ENCODE measurements at regions not wholly inside any gene's neighbourhood (a gene's known extent, or its start where the extent isn't known, plus 50 kb on each side); places are given as distances from the start of the nearest gene placed in this dataset.

DNA sequence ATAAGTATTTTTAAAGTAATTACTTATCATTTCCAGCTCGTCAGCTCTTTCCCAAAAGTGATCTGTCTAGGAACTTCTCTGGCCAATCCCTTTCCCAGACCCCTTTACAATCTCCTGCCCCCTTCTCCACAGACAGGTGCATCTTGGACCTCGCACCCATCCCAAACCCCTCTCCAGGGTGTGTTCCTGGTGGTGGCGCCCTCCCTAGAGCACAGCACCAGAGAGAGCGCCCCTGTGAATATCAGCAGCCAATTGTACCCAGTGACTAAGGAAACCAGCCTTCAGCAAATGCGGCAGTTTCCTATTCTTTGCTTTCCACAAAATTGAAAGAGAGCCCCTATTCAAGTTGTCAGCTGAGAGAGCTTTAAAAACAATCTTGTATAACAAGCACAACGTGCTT is 157.7 kb downstream of the RNASET2 start:
- TF ChIP-seq CTCF (IDR thresholded peaks at IDR 0.05): no peak

DNA sequence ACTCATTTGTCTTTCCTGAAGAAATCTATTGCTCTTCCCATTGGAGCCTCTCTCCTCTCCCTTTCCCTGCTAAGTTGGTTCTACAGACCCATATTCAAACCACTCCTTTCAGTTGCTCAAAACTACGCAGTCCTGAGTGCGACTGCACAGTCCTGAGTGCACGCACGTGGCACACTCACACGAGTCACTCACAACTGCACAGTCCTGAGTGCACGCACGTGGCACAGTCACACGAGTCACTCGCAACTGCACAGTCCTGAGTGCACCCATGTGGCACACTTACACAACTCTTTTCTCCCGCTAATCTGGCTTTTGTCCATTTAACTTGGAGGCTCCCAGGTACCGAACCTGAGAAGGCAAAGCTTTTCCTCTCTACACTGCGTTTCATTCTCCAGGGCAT is 159.7 kb downstream of the RNASET2 start:
- no peak for TF ChIP-seq CTCF (IDR thresholded peaks at IDR 0.05)

DNA sequence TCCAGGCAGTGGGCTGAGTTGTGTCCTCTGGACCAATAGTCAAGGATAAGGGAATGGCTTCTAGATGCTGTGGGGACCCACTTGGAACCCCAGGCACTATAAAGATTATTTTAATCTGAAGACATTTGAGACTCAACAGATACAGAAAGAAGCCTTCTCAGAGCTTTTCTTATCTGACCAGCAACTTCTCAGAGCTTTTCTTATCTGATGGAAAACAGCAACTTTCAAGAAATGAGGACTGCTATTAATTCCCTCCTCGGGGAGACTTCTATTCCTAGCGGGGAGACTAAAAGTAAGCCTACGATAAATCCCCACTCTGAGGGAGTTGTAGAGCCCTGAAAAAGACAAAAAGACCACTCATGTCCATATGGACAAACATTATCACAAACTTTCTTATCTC is 160.5 kb downstream of the RNASET2 start:
- TF ChIP-seq CTCF (IDR thresholded peaks at IDR 0.05): no peak

- TF ChIP-seq CTCF (IDR thresholded peaks at IDR 0.05): peak; percentile 74
Observed at GRCh38 chr6:166786704-166787293, 159.7 kb upstream of the RPS6KA2 start.

DNA sequence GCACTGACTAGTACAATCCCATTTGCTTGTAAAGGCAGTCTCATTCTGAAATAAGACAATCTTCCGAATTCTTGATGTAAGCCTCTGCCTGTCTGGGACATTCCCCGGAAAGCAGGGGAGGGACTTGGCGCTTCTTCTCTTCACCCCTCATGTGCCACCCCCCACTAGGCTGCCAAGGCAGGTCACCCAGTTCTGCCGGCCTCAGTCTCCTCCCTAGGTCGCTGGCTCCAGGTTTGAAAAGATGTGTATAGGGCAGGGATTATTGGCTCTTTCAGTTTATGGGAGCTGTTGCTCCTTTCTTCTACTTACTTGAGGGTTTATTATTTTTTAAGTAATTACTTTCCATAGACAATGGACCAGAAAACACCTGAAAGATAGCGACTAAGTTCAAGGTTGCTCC is 158.1 kb upstream of the RPS6KA2 start:
- TF ChIP-seq CTCF (IDR thresholded peaks at IDR 0.05): no peak

GRCh38 chr6:166784691-166785090 is 157.6 kb upstream of the RPS6KA2 start:
- TF ChIP-seq CTCF (IDR thresholded peaks at IDR 0.05): no peak

GRCh38 chr6:166782520-166782919 is 155.5 kb upstream of the RPS6KA2 start:
- TF ChIP-seq CTCF (IDR thresholded peaks at IDR 0.05): no peak

GRCh38 chr6:166781331-166781730 is 154.3 kb upstream of the RPS6KA2 start:
- TF ChIP-seq CTCF (IDR thresholded peaks at IDR 0.05): no peak
